NB4 (cell line): ENCODE measurements at regions not wholly inside any gene's neighbourhood (a gene's known extent, or its start where the extent isn't known, plus 50 kb on each side); places are given as distances from the start of the nearest gene placed in this dataset.

Experiments
- CTCF ChIP-seq: IDR thresholded peaks from one replicate; pipeline ENCODE4 v1.5.1; 2012; ENCODE audit warnings: low read depth, low read length
- MAX ChIP-seq: IDR thresholded peaks from 2 replicates; pipeline ENCODE4 v1.6.1; 2011; ENCODE audit warnings: low read depth, low read length
- MYC ChIP-seq: IDR thresholded peaks from 2 replicates; pipeline ENCODE4 v1.6.1; 2011; ENCODE audit warnings: low read depth, low read length
- POLR2A ChIP-seq: IDR thresholded peaks from 2 replicates; pipeline ENCODE4 v1.6.1; 2011; ENCODE audit warnings: mild to moderate bottlenecking; ENCODE audit not compliant: insufficient read length; ENCODE audit errors: extremely low read depth

GRCh38 chr2:157085522-157085921 lies 172.0 kb upstream of the GALNT5 start:
- TF ChIP-seq POLR2A (no peak), CTCF (no peak), MAX (no peak), MYC (no peak)
